Central memory CD4-positive, alpha-beta T cell (primary cell): ENCODE measurements at regions not wholly inside any gene's neighbourhood (a gene's known extent, or its start where the extent isn't known, plus 50 kb on each side); places are given as distances from the start of the nearest gene placed in this dataset.

Experiments used
- DNase-seq: peaks from one replicate; pipeline ENCODE4 v3.0.0; 2022

DNA sequence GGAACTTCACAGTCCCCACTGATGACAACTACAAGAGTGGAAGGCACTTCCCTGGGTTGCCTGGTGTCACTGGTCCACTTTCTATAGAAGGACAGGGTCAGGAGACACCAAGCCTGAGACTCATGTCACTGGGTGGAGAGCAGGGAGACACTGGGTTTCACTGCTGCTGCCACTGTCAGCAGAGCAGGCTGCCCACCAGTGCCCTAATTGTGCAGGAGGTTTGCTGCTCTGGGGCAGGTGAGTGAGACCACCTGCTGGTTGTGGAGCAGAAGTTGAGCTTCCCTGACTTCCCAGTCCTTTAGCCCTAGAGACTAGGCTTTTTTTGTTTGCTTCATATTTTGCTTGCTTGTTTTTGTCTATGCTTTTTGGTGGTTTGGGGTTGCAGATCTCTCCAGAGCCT lies 528.4 kb upstream of the RGMA start:
- DNase-seq: no peak

- DNase-seq: no peak
Observed at GRCh38 chr15:93614386-93615104, 525.5 kb upstream of the RGMA start.

DNA sequence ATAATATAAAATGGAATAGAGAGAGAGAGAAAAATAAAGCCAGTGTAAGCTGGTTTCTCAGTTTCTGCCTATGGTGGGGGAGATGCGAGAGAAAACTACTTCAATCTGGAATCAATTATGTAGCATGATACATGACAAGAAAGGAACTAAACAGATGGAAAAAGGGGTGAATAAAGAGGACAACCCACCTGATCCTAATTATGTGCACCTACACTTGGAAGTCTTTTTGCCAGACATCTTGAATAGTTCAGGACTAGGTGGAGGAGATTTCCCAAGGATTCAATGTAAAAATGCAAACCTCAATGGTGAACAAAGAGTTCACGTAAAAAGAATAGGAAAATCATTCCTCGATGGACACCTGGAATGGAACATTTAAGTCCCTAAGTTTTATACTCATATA lies 524.4 kb upstream of the RGMA start:
- DNase-seq: no peak

GRCh38 chr15:93612953-93613352 lies 523.9 kb upstream of the RGMA start:
- DNase-seq: no peak

DNA sequence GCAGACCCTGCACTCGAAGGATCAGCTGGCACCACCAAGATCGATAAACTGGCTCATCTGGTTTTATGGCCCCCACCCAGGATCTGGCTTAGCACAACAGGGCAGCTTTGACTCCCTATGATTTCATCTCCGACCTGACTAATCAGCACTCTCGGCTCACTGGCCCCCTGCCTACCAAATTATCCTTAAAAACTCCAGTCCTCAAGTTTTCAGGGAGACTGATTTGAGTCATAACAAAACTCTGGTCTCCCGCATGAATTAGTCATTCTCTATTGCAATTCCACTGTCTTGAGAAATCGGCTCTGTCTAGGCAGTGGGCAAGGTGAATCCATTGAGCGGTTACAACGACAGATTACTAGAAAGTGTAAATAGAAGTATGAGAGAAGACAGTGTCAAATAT lies 521.9 kb upstream of the RGMA start:
- no peak for DNase-seq

GRCh38 chr15:93608643-93609148 lies 519.7 kb upstream of the RGMA start:
- no peak for DNase-seq

DNA sequence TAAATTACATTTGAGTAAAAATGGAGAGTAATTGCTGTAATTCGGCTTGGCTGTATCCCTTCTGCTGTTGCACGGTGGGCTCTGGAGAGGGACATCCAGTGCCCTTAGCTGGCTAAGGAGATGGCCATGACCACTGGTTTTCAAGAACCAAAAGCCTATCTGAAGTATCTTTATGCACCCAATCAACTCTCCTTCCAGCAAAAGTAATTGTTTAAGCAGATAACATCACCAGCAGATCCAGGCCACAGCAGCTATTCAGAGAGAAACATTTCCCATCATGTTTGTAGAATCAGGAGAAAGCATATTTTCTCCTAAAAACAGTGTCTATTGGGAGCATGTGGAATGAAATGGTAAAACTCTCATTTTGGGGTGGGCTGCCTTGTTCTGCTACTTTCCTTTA lies 514.5 kb upstream of the RGMA start:
- no peak for DNase-seq

- DNase-seq: no peak
Observed at GRCh38 chr15:93587059-93587521, 498.1 kb upstream of the RGMA start.

DNA sequence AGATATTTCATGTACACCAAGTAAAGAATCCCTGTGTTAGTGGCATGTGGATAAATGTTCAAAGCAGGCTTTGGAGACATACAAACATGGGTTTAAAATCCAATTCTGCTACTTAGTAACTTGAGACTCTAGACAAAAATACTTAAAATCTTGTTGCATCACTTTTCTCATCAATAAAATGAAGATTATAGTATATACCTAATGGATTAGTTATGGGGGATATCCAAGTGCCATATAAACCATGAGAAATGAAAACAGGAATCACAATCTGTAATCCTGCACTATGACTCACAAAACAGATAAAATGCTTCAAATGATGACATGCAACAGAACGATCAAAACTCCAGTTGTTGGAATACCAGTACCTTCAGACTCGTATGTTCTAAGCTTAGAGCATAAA lies 496.0 kb upstream of the RGMA start:
- DNase-seq: no peak

GRCh38 chr15:93583968-93584367 lies 495.0 kb upstream of the RGMA start:
- no peak for DNase-seq

GRCh38 chr15:93583552-93583951 lies 494.5 kb upstream of the RGMA start:
- no peak for DNase-seq

GRCh38 chr15:93570527-93570926 lies 481.5 kb upstream of the RGMA start:
- no peak for DNase-seq

- DNase-seq: no peak
Observed at GRCh38 chr15:93566762-93567161, 477.8 kb upstream of the RGMA start.

DNA sequence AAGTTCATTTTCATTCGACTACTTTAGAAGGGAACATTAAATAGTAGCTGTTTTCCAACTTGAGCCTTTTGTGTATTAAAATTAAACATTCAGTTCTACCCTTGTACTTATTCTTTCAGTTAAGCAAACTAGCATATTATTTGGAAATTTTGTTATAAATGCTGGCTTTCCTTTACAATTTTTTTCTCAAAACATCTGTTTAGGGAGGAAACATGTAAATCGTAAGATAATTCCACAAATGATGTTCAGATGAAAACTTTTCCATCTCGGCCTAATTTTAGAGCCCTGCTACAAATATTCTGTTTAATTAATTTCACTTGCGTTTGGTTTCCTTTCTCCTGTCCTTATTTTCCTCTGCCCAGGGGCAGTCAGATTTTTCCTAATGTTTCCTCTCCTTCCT lies 476.2 kb upstream of the RGMA start:
- DNase-seq: no peak

GRCh38 chr15:93563218-93563617 lies 474.2 kb upstream of the RGMA start:
- DNase-seq: no peak

DNA sequence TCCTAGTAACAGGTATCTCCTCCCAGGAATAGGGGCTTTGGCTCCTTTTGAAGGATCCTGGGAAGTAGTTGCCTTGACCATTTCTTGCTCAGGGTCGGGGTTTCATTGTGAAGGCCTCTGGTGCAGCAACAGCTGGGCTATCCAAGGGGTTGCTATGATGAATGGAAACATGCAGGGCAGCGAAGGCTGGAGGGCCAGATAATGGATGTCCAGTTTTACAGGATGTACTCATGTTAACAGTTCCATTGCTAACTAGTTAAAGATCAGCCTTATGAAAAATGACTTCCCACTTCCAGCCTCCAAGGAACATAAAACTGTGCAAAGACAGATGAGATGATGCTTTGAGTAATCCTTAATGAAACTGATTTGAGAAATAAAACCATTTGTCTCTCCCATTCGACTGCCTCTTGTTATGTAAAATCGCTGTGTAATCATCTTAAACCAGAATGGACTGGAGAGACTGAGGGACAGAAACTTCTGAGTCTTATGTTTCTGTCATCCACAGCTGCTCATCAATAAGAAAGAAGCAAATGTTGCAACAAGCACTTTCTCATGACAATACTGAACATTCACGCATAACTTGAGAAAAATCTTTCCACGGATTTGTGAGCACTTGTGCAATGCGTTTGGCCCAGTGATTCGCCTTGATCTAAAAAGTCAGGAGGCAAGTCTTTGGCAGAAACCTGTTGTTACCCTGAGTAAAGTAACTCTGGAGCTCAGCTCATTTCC lies 473.5 kb upstream of the RGMA start:
- no peak for DNase-seq

- no peak for DNase-seq
Observed at GRCh38 chr15:93557696-93558095, 468.7 kb upstream of the RGMA start.

DNA sequence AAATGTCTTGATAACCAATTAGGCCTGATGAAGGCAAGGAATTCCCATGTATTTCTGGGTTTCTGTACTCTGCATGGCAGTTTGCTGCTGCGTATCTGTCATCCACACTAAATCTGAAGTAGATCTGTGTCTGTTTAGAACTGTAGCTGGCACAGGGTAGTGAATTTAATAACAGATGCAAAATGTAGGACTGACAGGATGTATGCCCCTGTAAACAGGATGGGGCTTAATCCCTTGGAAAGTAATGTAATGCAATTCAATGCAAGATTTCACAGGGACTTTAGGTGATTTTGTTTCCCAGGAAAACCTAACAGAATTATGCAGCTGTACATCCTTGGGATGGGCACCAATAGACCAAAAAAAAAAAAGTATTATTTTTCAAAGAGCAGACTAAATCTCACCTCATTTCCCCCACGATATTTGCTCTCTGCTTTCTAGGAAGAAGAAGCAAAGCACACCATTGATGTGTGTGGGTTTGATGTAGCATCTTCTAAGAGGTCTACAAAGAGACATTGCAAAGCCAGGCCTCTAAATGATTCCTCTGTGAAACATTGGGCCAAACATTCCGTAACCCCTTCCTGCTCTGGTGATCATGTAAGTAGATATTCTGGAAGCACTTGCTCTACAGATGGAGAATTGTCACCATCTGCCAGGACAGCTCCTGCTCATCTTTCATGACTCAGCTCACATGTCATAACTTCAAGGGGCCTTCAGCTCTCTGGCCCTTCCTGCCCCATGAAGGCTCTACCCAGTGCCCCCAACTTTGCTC lies 464.3 kb upstream of the RGMA start:
- no peak for DNase-seq

- DNase-seq: no peak
Observed at GRCh38 chr15:93543093-93543492, 454.1 kb upstream of the RGMA start.

DNA sequence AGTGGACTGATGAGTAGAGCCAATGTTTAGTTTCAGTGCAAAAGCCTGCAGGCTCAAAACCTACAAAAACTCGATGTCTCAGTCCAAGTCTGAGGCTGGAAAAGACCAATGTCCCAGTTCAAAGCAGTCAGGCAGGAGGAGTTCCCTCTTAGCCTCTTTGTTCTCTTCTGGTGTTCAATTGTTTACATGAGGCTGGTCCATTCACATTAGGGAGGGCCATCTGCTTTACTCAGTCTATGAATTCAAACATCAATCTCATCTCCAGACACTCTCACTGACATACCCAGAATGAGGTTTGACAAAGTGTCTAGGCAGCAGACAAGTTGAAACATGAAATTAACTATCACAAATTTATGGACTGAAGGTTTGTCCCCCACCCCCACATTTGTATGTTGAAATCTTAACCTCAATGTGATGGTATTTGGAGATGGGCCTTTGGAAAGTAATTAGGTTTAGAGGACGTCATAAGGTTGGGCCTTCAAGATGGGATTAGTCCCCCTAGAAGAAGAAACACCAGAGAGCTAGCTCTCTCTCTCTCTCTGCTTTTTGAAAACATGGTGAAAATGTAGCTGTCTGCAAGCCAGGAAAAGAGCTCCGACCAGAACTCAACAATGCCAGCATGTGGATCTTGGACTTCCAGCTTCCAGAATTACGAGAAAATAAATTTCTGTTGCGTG lies 438.5 kb upstream of the RGMA start:
- no peak for DNase-seq

DNA sequence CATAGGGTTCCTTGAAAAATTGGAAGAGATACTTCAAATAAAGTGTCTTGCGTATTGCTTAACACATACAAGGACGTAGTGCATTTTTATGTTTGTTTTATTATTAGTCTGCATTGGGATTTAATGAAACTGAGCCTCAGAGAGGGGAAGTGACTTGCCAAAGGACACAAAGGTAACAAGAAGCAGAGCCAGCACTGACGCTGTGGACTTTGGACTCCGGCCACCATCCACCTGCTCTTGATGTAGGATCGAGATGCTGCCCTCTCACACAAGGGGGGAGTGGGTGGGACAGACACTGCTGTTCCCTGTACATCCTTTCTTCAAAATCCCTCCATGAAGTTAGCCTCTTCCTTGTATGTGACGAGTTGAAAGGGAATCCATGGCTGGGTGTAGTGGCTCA lies 435.4 kb upstream of the RGMA start:
- DNase-seq: no peak

DNA sequence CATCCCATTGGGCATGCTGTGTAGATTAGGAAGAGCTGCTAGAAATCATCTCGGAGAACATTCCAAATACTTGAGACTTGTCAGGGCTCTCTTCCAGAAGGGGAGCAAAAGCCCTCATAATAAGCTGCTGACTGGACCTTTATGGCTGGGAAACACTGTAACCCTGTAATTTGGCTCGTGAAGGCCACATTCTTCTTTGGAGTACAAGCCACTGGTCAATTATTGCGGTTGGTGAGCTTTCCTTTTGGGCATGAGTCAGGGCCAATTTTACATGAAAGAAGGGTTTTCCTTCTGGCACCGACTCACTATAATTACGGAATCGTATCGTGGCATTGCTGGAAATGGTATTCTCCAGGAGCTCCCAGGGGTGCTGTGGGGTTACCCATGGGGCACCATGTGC lies 434.5 kb upstream of the RGMA start:
- DNase-seq: no peak

- no peak for DNase-seq
Observed at GRCh38 chr15:93520206-93520605, 431.2 kb upstream of the RGMA start.
